H7 (cell line): ENCODE measurements at regions not wholly inside any gene's neighbourhood (a gene's known extent, or its start where the extent isn't known, plus 50 kb on each side); places are given as distances from the start of the nearest gene placed in this dataset.

Source experiments
- DNase-seq: peaks from one replicate; pipeline ENCODE4 v3.0.0; 2012
- H3K27me3 ChIP-seq: 2 replicates; pipeline ENCODE4 v1.6.0; 2011; ENCODE audit warnings: mild to moderate bottlenecking, low read length; ENCODE audit not compliant: control insufficient read depth, insufficient read depth
- H3K36me3 ChIP-seq: replicated peaks from 2 replicates; pipeline ENCODE4 v1.5.1; 2011; ENCODE audit warnings: low read length; ENCODE audit not compliant: control insufficient read depth, insufficient read depth
- H3K4me3 ChIP-seq: 2 replicates; pipeline ENCODE4 v1.5.1; 2011; ENCODE audit warnings: low read depth, mild to moderate bottlenecking, control low read depth, low read length, moderate library complexity; ENCODE audit not compliant: insufficient read depth

DNA sequence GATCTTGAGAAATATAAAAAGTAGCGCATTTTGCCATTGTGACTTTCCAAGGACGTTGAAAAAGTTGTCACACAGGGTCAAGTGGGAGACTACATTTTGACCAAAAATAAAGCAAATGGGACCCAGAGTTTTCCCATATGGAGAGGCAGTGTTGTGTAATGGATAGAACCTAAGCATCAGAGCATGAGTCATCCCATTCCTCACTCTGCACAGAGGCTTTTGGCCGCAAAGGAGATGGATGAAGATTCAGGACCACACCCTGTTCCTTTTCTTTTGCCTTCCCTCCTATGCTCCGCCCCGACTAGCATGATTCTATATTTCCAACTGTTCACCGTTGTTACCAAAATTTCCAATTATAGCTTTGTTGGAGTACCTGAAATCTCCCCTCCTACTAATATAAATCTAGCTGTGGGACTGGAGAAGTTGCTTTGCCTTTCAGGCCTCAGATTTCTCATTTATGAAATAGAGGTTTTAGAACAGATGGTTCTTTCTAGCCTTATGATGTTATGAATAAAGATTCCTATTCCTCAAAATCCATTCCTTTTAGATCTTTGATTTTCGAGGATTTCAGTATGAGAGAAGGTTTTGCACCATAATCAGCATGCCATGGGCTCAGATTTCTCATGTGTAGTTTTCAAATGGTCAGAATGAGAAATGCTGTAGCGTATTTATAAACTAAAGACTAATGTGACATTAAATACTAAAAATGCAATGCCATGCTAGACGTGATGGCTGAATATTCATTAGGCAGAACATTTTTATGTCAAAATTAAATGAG lies 921.9 kb upstream of the TENM4 start:
- DNase-seq = no peak
- Histone ChIP-seq H3K27me3 (no peaks in the 10 kb centered on the region; the same call in 1 of the 2 replicates), H3K4me3 (no peak overlapping the region), H3K36me3 (no peaks in the 10 kb centered on the region)

DNA sequence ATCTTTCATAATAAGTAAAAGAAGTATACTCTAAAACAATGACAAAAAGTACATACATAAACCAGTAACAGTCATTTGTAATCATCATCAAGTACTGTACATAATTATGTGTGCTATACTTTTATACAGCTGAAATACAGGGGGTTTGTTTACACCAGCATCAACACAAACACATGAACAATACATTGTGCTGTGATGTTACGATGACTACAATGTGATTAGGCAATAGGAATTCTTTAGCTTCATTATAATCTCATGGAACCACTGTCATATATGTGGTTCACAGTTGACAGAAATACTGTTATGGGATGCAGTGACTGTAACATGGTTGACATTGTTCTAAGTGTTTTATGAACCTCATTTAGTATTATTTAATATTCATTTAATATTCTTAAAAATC lies 914.4 kb upstream of the TENM4 start:
- H3K4me3 ChIP-seq = no peak overlapping the region
- DNase-seq = no peak
- H3K27me3 ChIP-seq = no peaks in the 10 kb centered on the region

DNA sequence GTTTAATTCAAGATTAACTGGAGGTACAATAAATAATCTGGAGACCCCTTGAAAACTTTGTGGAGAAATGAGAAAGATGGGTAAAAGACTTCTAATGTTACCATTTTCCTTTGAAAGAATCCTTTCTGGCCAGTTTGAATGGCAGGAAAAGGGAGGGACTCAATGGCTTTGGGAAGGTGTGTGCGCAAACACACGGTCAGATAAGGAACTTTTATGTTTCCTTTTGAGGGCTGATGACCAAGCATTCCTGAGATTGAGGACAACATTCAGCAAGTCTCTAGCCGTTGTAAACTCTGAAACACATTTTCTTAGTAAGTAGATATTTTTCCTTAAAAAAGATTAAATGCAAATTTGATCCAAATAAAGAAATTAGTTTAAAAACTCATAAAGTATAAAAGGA lies 909.7 kb upstream of the TENM4 start:
- Histone ChIP-seq H3K4me3 (no peak overlapping the region), H3K36me3 (no peaks in the 10 kb centered on the region), H3K27me3 (no peaks in the 10 kb centered on the region)
- no peak for DNase-seq

More for the DNA sequence above, 914.4 kb upstream of the TENM4 start:
- no peaks in the 10 kb centered on the region for H3K36me3 ChIP-seq

DNA sequence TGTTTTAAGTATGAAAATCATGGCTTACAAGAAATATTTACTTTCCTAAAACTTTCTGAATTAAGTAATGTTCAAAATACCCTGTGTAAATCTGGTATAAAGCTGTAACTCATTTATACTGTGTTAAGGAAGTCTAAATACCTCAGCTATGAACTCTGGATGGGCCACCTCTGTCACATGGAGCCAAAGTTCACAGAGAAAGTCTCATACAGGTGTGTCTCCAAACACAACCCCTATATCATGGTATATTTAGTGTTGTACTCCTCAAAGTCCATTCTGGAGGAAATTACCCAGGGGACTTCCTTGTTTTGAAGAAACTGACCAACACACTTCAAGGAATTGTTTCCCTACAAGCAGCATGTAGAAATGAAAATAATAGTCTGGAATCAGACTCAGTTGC lies 909.2 kb upstream of the TENM4 start:
- H3K4me3 ChIP-seq = no peak overlapping the region
- no peaks in the 10 kb centered on the region for H3K27me3 ChIP-seq
- no peak for DNase-seq
- no peaks in the 10 kb centered on the region for H3K36me3 ChIP-seq

DNA sequence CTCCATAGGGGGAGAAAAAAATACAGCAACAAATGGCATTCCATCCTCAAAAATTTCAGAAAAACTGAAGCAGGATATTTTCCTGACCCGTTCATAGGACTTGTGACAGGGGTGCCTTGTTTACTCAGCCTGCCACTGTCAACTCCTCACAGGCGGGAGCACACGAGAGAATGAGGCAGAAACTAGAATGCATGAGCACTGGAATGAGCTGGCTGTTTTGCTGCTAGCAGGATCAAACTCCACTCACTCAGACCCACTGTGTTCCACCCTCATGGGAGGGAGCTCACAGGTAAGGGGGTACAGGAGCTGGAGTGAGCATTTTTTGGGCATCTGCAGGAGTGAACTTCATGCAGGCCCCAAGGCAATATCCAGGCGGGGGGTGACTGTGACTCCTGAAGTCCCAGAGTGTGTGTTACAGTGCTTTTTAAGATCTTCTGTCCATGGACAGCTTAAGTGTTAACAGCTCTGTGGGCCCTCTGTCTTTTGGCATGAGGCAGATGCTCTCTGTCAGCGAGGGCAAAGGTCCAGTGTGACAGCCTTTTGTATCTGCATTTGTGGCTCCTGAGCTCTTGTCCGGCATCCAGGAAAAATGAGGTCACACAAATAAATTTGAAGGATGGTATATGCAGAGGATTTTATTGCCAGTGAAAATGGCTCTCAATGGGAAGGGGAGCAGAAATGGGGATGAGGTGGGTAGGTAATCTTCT lies 905.7 kb upstream of the TENM4 start:
- no peaks in the 10 kb centered on the region for H3K36me3 ChIP-seq
- no peak for DNase-seq
- no peaks in the 10 kb centered on the region for H3K27me3 ChIP-seq
- no peak overlapping the region for H3K4me3 ChIP-seq

DNA sequence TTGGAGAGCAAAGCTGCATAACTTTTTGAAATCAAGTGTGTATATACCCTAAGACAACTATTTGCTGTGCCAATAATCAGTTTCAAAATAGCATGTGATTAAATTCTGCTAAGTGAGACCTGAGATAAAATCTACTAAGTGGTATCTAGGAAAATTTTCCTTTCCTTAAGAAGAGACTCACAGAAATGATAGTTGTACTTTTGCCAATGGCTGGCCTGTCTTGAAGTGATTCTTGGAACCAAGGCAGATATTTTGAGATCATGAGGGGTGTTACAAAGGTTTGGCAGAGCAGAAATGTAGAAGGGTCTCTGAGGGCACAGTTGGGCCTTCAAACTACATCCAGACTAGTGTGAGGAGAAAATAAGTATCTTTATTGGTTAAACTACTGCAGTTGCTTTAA lies 902.6 kb upstream of the TENM4 start:
- Histone ChIP-seq H3K36me3 (no peaks in the 10 kb centered on the region), H3K27me3 (no peaks in the 10 kb centered on the region), H3K4me3 (no peak overlapping the region)
- no peak for DNase-seq

DNA sequence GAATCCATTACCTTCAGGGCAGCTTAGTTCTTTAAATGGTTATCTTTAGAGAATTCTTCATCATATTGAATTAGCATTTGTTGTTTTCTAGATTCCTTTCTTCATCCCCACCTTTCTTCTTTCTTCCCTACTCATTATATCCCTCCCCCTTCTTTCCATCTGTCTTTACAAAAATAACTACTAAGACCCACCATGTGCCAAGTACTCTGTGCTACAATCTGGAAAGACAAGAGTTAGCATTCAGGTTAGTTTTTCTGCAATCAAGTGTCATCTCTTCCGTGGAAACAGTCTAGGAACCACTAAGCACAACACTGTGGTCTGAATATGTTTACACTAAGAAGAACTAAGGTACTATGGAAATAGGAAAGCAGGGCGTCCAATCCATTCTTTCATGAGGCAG lies 897.4 kb upstream of the TENM4 start:
- DNase-seq = no peak
- no peaks in the 10 kb centered on the region for H3K36me3 ChIP-seq
- H3K27me3 ChIP-seq = no peaks in the 10 kb centered on the region
- H3K4me3 ChIP-seq = no peak overlapping the region

DNA sequence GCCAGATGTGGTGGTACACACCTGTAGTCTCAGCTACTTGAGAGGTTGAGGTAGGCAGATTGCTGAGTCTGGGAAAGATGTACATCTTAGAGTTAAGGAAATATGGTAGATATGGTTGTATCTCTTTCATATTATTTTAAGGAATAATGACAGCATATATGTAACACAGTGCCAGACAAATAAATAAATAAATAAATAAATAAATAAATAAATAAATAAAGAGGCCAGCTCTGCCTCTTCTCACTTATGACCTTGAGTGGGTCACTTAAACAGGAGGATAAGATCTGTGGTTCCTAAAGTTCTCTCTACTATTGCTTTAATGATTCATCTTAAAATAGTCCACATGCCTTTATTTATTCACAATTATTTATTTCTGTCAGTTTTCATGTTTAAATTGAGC lies 890.9 kb upstream of the TENM4 start:
- DNase-seq = no peak
- Histone ChIP-seq H3K4me3 (no peak overlapping the region), H3K36me3 (no peaks in the 10 kb centered on the region), H3K27me3 (no peaks in the 10 kb centered on the region)

DNA sequence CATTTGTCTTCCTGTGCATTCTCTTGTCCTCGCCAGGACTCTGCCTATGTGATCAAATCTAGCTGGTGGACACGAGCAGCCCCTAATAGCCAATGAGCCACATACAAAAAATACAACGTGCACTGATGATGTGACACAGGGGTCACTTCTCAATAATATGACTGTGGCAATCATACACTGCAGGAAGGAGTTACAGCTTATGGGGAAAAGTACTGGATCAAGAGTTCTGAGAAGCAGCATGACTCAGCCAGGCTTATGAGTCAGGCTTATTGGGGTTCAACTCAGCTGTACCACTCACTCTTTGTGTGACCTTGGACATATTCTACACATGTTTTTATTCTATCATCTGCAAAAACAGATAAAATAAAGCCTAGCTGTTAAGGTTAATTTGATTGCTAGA lies 889.4 kb upstream of the TENM4 start:
- Histone ChIP-seq H3K27me3 (no peaks in the 10 kb centered on the region), H3K4me3 (no peak overlapping the region), H3K36me3 (no peaks in the 10 kb centered on the region)
- no peak for DNase-seq

DNA sequence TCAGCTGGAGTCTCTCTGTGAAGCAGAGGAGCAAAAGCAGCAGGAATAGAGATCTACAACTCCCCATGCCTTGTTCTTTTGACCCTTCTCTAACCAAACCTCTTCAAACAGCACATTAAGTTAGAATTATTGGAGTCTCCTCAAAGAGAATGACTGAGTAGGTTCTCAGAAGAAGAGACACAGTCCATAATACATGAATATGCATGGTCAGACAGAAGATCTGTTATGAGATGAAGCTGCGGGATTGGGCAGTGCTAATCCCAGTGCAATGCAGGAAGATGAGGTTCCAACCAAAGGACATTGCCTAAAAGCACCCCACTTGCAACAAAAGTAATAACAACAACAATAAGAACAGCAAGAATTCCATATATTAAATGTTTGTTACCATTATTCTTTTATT lies 887.9 kb upstream of the TENM4 start:
- Histone ChIP-seq H3K4me3 (no peak overlapping the region), H3K27me3 (no peaks in the 10 kb centered on the region), H3K36me3 (no peaks in the 10 kb centered on the region)
- no peak for DNase-seq

DNA sequence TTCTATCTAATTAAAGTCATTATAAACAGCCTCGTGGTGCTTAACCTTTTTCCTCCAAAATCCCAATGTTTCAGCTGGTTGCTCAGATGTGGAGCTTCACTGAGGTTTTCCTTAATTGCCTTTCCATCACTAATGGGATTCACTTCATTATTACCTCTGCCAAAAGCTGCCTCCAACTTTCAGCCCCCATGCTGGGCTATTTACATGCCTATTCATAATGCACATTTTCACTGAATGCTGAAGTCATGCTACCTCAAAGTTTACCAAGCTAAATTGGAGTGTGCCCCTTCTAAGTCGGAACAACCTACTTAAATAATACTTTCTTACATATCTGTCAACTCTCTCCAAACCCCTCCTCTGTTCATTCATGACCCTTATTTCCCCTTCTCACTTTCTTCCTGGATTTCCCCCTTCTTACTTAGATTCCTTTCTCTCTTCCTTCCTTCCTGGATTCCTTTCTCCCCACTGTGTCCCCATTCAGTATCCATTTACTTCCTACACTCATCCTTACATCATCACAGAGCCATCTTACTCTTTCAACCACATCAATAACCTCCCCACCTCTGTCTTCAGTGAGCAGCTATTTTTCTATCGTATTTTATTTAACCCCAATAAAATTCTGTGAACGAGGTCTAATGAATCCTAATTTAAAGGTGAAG lies 887.3 kb upstream of the TENM4 start:
- H3K36me3 ChIP-seq = no peaks in the 10 kb centered on the region
- peak; percentile 2 for DNase-seq
- peaks cover 2% of the 10 kb centered on the region; the same call in 1 of the 2 replicates for H3K27me3 ChIP-seq
- no peak overlapping the region for H3K4me3 ChIP-seq

DNA sequence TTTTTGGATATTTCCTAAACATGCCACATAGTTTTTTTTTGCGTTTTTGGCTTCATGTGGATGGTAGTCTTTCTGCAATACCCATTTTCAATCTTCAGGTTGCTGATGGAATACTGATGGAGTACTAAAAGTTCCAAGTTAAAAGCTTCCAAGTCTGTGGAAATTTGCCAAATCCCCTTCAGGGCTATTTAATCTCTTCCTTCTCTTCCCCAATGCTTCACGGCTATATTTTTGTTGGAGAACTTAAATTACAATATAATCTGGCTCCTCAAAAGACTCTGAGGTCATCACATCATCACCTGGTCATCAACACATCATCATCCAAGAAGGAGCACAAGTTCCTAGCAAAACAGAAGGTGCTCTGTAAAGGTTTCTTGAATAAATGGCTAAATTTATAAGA lies 881.0 kb upstream of the TENM4 start:
- H3K27me3 ChIP-seq = peaks cover 4% of the 10 kb centered on the region; the same call in 1 of the 2 replicates
- no peak overlapping the region for H3K4me3 ChIP-seq
- H3K36me3 ChIP-seq = no peaks in the 10 kb centered on the region
- no peak for DNase-seq

DNA sequence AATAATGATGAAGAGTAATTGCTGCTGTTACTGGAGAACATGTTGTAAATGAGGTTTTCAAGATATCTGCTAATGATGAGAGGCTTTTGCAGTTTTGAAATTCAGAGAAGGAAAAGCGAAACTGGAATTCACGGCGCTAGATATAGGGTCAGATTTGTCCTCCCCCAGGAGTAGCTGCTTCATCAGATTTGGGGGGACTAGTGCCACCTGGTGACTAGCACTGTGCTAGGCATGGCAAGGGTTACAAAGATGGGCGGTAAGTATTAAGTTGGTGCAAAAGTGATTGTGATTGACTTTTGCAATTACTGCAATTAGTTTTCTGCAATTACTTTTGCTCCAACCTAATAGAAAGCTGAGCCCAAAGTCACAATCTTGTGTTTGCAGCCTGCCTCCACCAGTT lies 879.9 kb upstream of the TENM4 start:
- H3K27me3 ChIP-seq = peaks cover 4% of the 10 kb centered on the region; the same call in 1 of the 2 replicates
- no peaks in the 10 kb centered on the region for H3K36me3 ChIP-seq
- H3K4me3 ChIP-seq = no peak overlapping the region
- peak; percentile 14 for DNase-seq

DNA sequence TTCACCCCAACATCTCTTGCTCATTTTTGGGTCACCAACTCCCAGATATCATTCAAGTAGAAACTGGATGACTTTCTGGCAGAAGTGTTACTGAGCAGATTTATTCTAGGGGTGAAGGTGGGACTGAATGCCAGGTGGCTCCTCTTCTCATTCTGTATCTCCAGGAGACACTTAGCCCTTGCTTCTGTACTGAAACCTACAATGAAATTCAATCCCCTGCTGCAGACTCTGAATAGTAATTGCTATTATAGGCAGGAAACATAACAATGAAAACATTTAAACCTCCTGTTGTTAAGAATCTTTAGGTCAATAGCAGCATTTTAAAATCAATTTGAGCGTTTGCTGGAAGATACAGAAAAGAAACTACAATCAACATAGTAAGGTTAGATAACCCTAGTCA lies 879.4 kb upstream of the TENM4 start:
- DNase-seq = peak; percentile 5
- peaks cover 4% of the 10 kb centered on the region; the same call in 1 of the 2 replicates for H3K27me3 ChIP-seq
- no peaks in the 10 kb centered on the region for H3K36me3 ChIP-seq
- no peak overlapping the region for H3K4me3 ChIP-seq

DNA sequence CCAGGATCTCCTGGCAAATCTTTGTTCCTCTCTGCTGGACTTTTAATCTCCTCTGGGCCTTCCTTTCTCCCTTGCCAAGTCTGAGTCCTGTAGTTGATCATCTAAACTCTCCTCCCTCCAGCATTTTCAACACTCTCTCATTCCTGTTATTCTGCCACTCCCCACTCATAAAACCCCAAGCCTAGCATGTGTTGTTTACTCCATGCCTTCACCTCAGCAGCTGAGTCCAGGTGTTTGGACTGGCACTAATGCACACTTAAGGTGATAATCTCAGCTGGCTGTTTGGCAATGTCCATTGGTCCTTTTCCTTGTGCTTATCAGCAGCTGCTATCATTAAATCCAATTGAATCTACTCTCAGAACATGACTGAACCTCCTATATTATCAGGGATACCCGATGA lies 876.8 kb upstream of the TENM4 start:
- H3K4me3 ChIP-seq = no peak overlapping the region
- H3K36me3 ChIP-seq = no peaks in the 10 kb centered on the region
- DNase-seq = no peak
- peaks cover 2% of the 10 kb centered on the region; the same call in 1 of the 2 replicates for H3K27me3 ChIP-seq
